H1 (cell line): ENCODE measurements at regions not wholly inside any gene's neighbourhood (a gene's known extent, or its start where the extent isn't known, plus 50 kb on each side); places are given as distances from the start of the nearest gene placed in this dataset.

Source experiments
- CHD1 ChIP-seq: IDR thresholded peaks from 2 replicates; pipeline ENCODE4 v1.6.1; 2012; ENCODE audit warnings: low read depth, low read length, improper control_type of control experiment
- SP1 ChIP-seq: IDR thresholded peaks from 2 replicates; pipeline ENCODE4 v1.6.1; 2011; ENCODE audit warnings: low read depth, low read length
- SP4 ChIP-seq: IDR thresholded peaks from 2 replicates; pipeline ENCODE4 v1.6.1; 2012; ENCODE audit warnings: low read length, inconsistent platforms
- TAF7 ChIP-seq: optimal IDR thresholded peaks from 2 replicates; pipeline ENCODE3; 2011; ENCODE audit warnings: low read depth, mild to moderate bottlenecking, inconsistent platforms, low read length, moderate library complexity, borderline replicate concordance

DNA sequence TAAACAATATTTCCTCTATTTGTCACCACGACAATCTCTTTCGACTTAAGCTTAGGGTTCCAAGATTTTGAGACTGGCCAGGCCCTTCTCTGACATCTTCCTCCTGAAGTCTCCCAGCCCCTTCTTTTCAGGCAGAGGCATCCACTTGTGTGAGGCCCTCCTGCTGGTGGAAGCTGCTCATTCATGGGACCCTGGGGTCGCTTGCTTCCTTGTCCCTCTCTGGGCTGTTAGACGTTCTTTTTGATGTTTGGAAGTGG is 188.2 kb upstream of the APCDD1 start (continued):
- TF ChIP-seq CHD1 (no peak), SP1 (no peak), SP4 (no peak), TAF7 (no peak)
